Common myeloid progenitor, CD34-positive (primary cell): ENCODE measurements at regions not wholly inside any gene's neighbourhood (a gene's known extent, or its start where the extent isn't known, plus 50 kb on each side); places are given as distances from the start of the nearest gene placed in this dataset.

Experiments
- CTCF ChIA-PET: fragments of 350-600 bp; sonication (Branson Sonifier 250); formaldehyde crosslinking; loops from one replicate; lab custom pipeline; 2021; ENCODE audit warnings: antibody characterized with exemption; lab: Charles Lee
- POLR2A ChIA-PET: fragments of 350-600 bp; sonication (Branson Sonifier 250); formaldehyde crosslinking; loops from one replicate; lab custom pipeline; 2021; ENCODE audit warnings: antibody characterized with exemption; lab: Charles Lee
- DNase-seq, 3 donors: peaks; one replicate each; pipeline versions ENCODE4 v3.0.0 to v3.0.0-alpha.2; 2013
- H3K27ac ChIP-seq, 2 experiments: 1 replicate in 1 of 2; 2 replicates in 1 of 2; pipeline ENCODE4 v1.7.0; 2013; ENCODE audit warnings: inconsistent platforms in 2 of 2, low read length in 2 of 2, mild to moderate bottlenecking in 2 of 2, low read depth in 1 of 2, moderate library complexity in 1 of 2; ENCODE audit not compliant: severe bottlenecking in 2 of 2, insufficient read depth in 1 of 2, poor library complexity in 1 of 2
- H3K27me3 ChIP-seq, 5 experiments: replicated peaks in 2 of 5; 1 replicate in 3 of 5; 2 replicates in 2 of 5; pipeline versions ENCODE4 v1.6.1 to v1.7.0; 2013; ENCODE audit warnings: low read length in 4 of 5, mild to moderate bottlenecking in 2 of 5, moderate library complexity in 2 of 5, inconsistent platforms in 1 of 5; ENCODE audit not compliant: insufficient read depth in 5 of 5, control insufficient read depth in 4 of 5
- H3K36me3 ChIP-seq, 4 experiments: 1 replicate in 2 of 4; 2 replicates in 2 of 4; pipeline versions ENCODE4 v1.6.1 to v1.7.0; 2013; ENCODE audit warnings: low read length in 3 of 4, control low read depth in 1 of 4, mild to moderate bottlenecking in 1 of 4; ENCODE audit not compliant: control insufficient read depth in 4 of 4, insufficient read depth in 4 of 4
- H3K4me1 ChIP-seq, 4 experiments: 1 replicate in 3 of 4; 2 replicates in 1 of 4; pipeline versions ENCODE4 v1.6.1 to v1.7.1; 2013; ENCODE audit warnings: low read length in 3 of 4, mild to moderate bottlenecking in 3 of 4, control low read depth in 1 of 4, inconsistent platforms in 1 of 4, moderate library complexity in 1 of 4; ENCODE audit not compliant: control insufficient read depth in 4 of 4, insufficient read depth in 4 of 4; ENCODE audit errors: control extremely low read depth in 1 of 4
- H3K4me3 ChIP-seq, 7 experiments: 1 replicate in 4 of 7; 2 replicates in 3 of 7; pipeline versions ENCODE4 v1.5.1 to v1.7.0; 2013; ENCODE audit warnings: mild to moderate bottlenecking in 7 of 7, low read length in 6 of 7, moderate library complexity in 6 of 7, inconsistent platforms in 2 of 7, low read depth in 2 of 7, control low read depth in 1 of 7; ENCODE audit not compliant: insufficient read depth in 4 of 7, control insufficient read depth in 1 of 7; ENCODE audit errors: extremely low read depth in 1 of 7
- H3K9me3 ChIP-seq, 5 experiments: 1 replicate in 4 of 5; 2 replicates in 1 of 5; pipeline versions ENCODE4 v1.6.1 to v1.7.1; 2013; ENCODE audit warnings: low read length in 4 of 5, mild to moderate bottlenecking in 2 of 5, inconsistent platforms in 1 of 5, low read depth in 1 of 5, moderate library complexity in 1 of 5; ENCODE audit not compliant: control insufficient read depth in 4 of 5, insufficient read depth in 2 of 5; ENCODE audit errors: control extremely low read depth in 1 of 5
- WGBS: methylation state at CpG from one replicate; pipeline ENCODE4 v1.1.5; 2013; ENCODE audit not compliant: insufficient coverage; 5-methylcytosine and 5-hydroxymethylcytosine counted together

DNA sequence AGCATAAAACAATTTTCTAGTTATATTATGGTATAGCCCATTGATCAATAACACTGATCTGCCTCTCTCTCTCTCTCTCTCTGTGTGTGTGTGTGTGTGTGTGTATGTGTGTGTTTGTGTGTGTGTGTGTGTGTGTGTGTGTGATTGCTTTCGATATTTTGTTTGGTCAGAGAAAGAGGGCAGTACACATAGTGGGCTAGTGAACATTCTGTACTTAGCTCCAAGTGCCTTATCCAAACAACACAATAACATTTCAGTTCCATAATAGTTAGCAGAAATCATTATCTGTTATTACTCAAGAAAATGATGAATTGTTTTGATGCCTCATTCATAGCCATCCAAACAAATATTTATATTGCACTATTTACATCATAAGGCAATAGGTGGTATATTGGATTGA lies 979.1 kb upstream of the CITED2 start:
- DNase-seq = no peak
- Histone ChIP-seq H3K36me3 (no peaks in the 10 kb centered on the region), H3K4me3 (no peak overlapping the region), H3K9me3 (no peaks in the 10 kb centered on the region), H3K4me1 (no peaks in the 10 kb centered on the region), H3K27me3 (no peaks in the 10 kb centered on the region), H3K27ac (no peak overlapping the region)
- CTCF ChIA-PET = interaction anchor here (0.6 to 1.5 kb wide), 2 partner anchors 12 to 32 kb away, joined by 3 read pairs; no protein-coding TSS in a partner anchor
- no CpG with 5 or more reads among the region's 1 CpG for WGBS
- POLR2A ChIA-PET = no interaction called here

- CTCF ChIA-PET = no interaction called here
- no peak overlapping the region for H3K4me3 ChIP-seq
- no peak for DNase-seq
- H3K4me1 ChIP-seq = no peaks in the 10 kb centered on the region
- H3K27ac ChIP-seq = no peak overlapping the region
- H3K27me3 ChIP-seq = no peaks in the 10 kb centered on the region
- H3K9me3 ChIP-seq = no peaks in the 10 kb centered on the region
- no peaks in the 10 kb centered on the region for H3K36me3 ChIP-seq
- 30% methylated on average over 2 of the region's 5 CpGs for WGBS
- POLR2A ChIA-PET = no interaction called here
Observed at GRCh38 chr6:140346428-140346827, 972.0 kb upstream of the CITED2 start.

DNA sequence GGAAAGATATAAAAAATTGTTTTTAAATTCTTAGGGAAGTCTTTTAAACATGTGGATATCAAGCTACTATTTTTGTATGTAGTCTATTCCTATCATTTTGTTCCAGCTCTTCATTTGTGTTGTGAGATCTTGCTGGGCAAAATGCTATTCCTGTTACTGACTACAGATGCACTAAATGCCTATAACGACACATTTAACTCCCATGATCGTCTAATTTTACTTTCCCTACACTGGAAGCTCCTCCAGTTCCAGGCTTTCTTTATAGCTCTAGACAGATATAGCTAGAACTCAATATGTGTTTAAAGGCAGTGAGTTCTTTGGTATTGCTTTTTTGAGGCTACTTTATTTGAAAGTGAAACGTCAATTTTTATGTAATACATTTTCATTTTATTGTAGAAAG lies 971.5 kb upstream of the CITED2 start:
- 100% methylated on average over 2 of the region's 3 CpGs for WGBS
- Histone ChIP-seq H3K4me1 (no peaks in the 10 kb centered on the region), H3K27ac (no peak overlapping the region), H3K4me3 (no peak overlapping the region), H3K27me3 (no peaks in the 10 kb centered on the region), H3K36me3 (no peaks in the 10 kb centered on the region), H3K9me3 (peaks cover 0 to 1% (median 0%) of the 10 kb centered on the region in 5 experiments)
- CTCF ChIA-PET = no interaction called here
- POLR2A ChIA-PET = no interaction called here
- DNase-seq = no peak

GRCh38 chr6:140344142-140344913 lies 969.9 kb upstream of the CITED2 start:
- DNase-seq = no peak
- no peak overlapping the region for H3K4me3 ChIP-seq
- WGBS = 100% methylated on average over 1 of the region's 1 CpG

GRCh38 chr6:140343128-140343527 lies 968.7 kb upstream of the CITED2 start:
- DNase-seq = no peak
- CTCF ChIA-PET = no interaction called here
- H3K4me3 ChIP-seq = no peak overlapping the region
- POLR2A ChIA-PET = no interaction called here
- H3K36me3 ChIP-seq = no peaks in the 10 kb centered on the region
- no peak overlapping the region for H3K27ac ChIP-seq
- no peaks in the 10 kb centered on the region for H3K4me1 ChIP-seq
- no CpG with 5 or more reads among the region's 2 CpGs for WGBS
- no peaks in the 10 kb centered on the region for H3K27me3 ChIP-seq
- peaks cover 0 to 7% (median 3%) of the 10 kb centered on the region in 5 experiments for H3K9me3 ChIP-seq

More at GRCh38 chr6:140344142-140344913, 969.9 kb upstream of the CITED2 start:
- H3K4me1 ChIP-seq = no peaks in the 10 kb centered on the region
- no peak overlapping the region for H3K27ac ChIP-seq
- POLR2A ChIA-PET = no interaction called here
- H3K27me3 ChIP-seq = no peaks in the 10 kb centered on the region
- H3K36me3 ChIP-seq = no peaks in the 10 kb centered on the region
- H3K9me3 ChIP-seq = peaks cover 0 to 7% (median 3%) of the 10 kb centered on the region in 5 experiments
- CTCF ChIA-PET = no interaction called here

GRCh38 chr6:140341272-140341671 lies 966.8 kb upstream of the CITED2 start:
- no peak for DNase-seq
- Histone ChIP-seq H3K36me3 (no peaks in the 10 kb centered on the region), H3K9me3 (peaks cover 0 to 7% (median 3%) of the 10 kb centered on the region in 5 experiments), H3K4me3 (no peak overlapping the region), H3K27ac (no peak overlapping the region), H3K27me3 (no peaks in the 10 kb centered on the region), H3K4me1 (no peaks in the 10 kb centered on the region)
- POLR2A ChIA-PET = no interaction called here
- CTCF ChIA-PET = no interaction called here

DNA sequence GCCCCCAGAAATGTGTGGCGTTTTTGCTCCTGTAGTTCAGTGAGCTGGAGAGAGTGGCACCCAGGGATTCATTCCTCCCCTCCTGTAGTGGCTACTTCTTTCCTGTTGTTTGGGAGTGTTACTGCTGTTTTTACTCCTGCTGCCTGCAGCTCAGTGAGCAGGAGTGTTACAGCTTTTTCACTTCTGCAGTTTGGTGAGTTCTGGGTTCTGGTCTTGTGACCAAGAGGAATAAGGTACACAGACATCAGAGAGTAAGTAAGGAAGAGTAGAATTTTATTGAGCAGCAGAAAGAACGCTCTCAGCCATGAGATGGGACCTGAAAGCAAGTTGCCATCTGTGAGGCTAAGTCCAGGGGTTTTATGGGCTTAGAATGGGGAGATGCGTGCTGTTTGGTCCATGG lies 966.3 kb upstream of the CITED2 start:
- Histone ChIP-seq H3K9me3 (peaks cover 0 to 7% (median 3%) of the 10 kb centered on the region in 5 experiments), H3K36me3 (no peaks in the 10 kb centered on the region), H3K4me1 (no peaks in the 10 kb centered on the region), H3K4me3 (no peak overlapping the region), H3K27me3 (no peaks in the 10 kb centered on the region), H3K27ac (no peak overlapping the region)
- DNase-seq = no peak
- WGBS = 98% methylated on average over 3 of the region's 3 CpGs
- POLR2A ChIA-PET = no interaction called here
- CTCF ChIA-PET = no interaction called here
